CD4-positive, alpha-beta T cell treated with Interleukin-15 for 4 hours (primary cell): ENCODE measurements at regions not wholly inside any gene's neighbourhood (a gene's known extent, or its start where the extent isn't known, plus 50 kb on each side); places are given as distances from the start of the nearest gene placed in this dataset.

Experiments used
- DNase-seq: peaks from one replicate; pipeline ENCODE4 v3.0.0-alpha.2; 2020; ENCODE audit warnings: low spot score

DNA sequence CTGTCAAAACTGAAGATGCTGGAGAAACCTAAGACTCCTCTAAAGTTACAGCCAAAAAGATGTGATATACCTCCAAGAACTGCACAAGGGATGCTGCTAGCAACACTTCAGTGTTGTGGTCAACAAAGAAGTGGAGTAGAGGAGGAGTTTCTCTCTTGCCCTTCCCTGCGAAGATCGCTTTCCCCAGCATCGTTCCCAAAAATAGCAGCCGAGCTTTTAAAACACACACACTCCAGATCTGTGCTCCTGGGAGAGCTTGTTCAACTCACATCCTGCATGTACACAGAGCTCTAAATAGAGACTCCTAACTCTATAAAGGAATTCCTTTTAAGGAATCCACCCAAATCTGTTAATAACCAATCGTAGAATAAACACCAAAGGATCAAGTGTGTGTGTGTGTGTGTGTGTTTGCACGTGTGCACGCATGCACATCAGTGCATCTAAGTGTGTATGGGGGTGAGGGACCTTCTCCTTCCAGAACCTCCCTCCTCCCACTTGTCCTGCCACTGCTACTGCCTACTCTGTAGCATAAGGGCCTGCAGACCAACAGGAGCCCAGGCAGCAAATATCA is 58.5 kb downstream of the PSMG1 start:
- no peak for DNase-seq

DNA sequence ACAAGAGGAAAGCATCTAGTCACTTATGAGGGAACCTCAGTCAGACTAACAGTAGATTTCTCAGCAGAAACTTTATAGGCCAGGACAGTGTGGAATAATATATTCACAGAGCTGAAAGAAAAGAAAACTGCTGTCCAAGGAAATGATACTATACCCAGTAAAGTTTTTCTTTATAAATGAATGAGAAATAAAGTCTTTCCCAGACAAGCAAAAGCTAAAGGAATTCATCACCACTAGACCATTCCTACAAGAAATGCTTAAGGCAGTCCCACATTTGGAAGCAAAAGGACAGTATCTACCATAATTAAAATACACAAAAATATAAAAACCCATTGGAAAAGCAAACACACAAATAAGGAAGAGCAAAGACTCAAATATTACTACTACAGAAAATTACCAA is 59.9 kb downstream of the PSMG1 start:
- no peak for DNase-seq

DNA sequence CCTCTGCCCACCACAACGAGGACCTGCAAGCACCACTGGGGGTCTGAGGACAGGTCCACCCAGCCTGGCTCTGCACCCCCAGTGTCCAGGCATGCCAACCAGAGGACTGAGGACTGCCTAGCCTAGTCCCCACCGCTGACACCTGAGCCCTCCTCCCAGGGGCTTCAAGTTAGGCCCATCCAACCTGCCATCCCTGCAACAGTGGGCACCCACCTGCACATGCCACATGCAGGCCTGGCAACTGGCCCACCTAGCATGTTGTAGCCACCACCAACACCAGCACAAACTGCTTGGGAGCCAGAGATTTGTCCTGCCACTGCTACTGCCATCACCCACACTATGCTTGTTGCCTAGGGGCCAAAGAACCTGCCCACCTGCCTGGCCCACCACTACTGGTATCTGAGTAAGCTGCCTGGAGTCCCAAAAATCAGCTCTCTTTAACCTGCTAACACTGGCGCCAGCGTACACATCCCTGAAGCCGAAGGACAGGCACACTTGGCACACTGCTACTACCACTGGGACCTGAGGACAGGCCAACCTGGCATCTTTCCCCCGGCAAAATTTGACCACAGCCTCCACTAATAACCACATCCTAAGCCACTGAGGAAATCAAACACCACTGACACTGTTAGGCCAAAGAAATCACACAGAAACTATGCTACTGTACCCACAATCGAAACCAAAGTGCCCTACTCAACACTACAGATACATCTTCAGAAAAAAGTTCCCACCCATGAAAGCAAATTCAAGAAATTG is 61.5 kb downstream of the PSMG1 start:
- no peak for DNase-seq

DNA sequence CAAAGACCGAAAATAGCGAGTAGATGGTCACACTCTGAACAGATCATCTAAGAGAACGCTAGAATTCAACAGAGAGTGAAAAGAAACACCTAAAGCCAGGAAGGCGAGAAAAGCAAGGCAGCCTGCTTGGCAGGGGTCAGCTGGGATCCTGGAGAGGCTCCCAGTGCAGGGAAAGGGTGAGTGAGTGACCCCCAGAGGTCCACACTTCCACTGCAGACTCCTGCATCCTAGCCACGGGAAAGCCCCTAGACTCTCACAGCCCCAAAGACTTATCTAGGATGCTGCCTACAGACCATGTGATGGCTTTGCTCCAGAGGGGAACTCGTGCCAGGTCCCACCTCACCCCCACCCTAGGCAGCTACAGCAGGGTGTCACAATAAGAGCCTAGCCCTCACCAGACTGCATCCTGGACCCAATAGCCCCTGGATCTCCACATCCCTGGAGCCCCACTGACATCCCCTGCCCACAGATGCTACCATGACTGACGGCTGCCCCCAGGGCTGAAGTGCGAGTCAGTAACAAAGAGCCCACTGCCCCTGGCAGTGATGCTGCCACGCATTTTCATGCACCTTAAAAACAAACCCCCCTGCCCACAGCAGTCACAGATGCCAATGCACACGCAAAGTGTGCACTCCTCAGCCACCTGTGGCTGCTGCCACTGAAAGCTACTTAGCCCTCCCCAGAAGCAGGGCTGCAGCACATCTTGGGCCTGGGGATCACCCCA is 62.2 kb downstream of the PSMG1 start:
- DNase-seq: no peak

DNA sequence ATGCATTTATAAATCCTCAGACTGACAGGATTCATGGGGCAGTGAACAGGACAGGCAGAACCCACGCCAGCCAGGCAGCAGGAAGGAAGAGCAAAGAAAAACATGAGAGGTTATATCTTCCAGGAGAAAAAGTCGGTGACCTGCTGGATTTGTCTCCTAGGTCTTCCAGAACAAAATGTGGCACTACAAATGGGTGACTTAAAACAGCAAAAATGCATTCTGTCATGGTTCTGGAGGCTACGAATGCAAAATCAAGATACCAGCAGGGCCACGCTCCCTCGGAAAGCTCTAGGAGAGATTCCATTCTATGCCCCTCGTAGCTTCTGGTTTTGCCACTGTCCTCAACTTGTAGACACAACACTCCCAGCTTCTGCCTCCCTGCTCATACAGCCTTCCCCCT is 63.4 kb downstream of the PSMG1 start:
- DNase-seq: no peak

DNA sequence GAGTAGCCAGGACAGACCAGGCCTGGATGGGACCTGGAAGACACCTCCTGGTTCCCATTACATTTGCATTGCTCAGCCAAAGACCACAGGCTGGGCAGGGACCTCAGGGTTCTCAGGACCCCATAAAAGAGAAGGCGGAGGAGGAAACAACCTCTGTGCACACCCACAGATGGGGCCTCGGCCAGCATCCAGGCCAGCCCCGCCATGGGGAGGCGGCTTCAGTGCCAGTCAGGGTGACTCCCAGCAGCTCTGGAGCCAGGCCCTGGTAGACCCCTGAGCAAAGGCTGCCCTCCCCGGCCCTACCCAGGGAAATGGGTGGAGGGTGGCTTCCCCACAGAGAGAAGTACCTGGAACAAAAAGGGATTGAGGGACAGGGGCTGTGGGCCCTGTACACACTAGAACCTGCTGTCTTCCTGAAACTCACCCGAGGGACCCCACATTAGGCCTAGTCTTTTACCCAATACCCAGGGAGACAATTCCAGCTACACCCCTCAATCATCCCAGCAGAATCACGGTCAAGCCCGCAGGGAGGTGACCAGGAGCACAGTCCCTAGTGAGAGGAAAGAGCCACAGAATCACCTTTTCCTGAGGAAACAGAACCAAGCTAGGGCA is 64.5 kb downstream of the PSMG1 start:
- DNase-seq: no peak

DNA sequence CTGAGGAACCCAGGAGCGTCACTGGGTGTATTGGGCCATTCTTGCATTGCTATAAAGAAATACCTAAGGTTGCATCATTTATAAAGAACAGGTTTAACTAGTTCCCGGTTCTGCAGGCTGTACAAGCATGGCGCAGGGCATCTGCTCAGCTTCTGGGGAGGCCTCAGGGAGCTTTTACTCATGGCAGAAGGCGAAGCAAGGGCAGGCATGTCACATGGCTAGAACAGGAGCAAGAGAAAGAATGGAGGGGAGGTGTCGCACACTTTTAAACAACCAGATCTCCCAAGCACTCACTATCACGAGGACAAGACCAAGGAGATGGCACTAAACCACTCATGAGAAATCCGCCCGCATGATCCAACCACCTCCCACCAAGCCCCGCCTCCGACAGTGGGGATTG is 65.2 kb downstream of the PSMG1 start:
- DNase-seq: no peak

DNA sequence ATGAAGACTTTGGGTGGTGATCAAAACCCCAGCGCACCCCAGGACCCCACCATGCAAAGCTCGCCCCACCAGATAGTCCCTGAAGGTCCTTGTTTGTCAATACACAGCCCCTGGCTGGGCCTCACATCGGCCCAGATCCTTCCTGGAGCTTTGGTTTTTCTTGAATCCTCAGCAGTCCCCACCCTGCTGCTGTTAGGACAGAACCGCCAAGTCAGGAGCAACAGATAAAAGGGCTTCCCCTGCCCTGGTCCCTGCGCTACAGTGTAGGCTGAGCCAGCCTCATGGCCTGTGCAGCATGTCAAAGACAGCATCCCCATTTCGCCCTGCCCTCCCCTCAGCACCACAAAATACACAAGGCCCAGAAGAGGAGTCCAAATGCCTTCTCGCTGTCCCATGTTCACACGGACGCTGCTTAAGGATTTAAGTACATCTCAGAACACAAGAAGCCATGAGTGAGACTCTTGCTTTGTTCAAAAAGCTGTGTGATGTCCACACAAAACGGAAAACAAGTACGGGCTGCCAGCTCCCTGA is 65.7 kb downstream of the PSMG1 start:
- no peak for DNase-seq

DNA sequence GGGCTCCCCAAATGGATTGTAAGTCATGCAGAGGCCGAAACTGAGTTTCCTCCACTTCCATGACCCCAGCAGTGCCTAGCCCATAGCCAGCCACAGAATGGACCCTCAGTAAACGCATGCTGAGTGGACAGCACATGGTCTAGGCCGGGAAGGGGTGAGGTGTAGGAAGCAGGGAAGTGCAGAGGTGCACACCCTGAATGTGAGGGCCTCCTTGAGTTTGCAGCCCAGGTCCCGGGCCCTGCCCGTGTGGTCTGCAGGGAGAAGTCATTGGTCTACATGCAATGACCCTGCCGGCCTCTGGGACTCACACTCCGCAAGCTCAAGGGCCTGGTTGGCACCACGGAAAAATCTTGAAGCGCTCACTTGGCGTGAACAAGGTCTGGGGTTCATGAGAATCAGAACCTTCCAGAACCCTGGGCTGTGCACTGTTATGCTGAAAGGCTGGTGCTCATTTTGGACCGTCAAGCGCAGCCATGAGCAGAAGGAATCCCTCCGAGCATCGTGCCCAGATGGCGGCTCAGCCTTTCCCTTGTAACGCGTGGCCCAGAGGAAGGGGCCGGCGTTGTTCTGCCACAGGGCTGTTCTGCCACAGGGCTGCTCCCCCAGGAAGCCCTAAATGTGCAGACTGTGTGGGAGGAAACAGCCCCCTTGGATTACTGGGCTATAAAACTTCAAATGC is 66.4 kb downstream of the PSMG1 start:
- DNase-seq: no peak

DNA sequence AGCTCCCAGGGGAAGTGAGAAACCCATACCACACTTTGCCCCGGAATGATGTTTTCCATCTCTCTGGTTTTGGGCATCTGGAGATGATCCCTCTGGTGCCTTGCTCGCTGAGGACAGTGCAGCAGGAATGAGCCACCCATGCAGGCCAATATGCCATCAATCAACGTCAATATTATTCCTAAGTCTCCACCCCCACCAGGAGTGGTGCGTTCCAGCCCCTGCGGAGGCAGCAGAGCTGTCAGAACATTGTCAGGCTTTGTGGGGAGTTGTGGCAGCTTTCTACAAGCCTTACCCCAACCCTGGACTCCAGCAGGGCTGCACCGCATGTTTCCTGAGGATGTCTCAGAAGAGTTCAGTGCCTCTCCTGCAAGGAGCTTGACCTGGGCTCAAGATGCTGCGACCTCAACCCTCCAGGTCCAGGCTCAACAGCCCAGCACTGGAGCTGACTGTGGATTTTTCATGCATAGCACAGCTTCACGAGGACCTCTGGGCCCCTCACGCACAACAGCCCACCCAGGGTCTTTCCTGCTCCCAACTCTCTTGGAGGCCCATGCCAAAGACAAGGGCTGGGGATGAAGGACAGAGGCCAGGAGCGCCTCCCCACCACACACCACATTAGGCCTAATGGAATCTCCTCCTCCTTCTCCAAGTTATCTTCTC is 67.5 kb downstream of the PSMG1 start:
- no peak for DNase-seq

DNA sequence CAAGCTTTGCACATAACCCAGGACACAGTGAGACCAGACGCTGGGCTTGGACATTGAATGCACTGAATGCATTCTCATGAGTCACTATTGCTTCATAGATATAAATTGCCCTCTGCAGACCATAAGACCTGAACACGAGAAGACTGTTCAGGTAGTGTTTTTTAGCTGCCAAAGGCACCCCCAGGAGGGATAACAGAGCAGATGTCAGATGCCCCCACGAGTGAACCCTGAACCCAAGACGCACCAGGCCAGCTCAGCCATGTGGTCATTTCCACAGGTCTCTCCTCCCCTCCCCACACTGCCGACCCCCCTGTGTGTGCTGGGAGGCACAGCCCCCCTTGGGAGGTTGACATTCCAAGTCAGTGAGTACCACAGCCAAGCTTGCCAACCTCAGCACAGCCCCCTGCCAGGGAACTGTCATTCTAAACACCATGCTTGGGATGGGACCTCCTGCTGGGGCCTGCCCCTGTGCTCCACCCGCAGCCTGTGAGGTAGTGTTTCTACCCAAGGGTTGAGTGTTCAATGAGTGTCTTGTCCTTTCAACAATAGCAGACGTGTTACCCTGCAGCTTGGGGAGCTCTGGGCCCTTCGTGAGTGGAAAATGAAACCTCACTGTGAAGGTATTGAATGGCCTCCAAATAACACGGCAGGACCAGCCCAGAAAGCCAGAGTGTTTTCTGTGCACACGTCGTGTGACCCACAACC is 68.2 kb downstream of the PSMG1 start:
- DNase-seq: no peak

DNA sequence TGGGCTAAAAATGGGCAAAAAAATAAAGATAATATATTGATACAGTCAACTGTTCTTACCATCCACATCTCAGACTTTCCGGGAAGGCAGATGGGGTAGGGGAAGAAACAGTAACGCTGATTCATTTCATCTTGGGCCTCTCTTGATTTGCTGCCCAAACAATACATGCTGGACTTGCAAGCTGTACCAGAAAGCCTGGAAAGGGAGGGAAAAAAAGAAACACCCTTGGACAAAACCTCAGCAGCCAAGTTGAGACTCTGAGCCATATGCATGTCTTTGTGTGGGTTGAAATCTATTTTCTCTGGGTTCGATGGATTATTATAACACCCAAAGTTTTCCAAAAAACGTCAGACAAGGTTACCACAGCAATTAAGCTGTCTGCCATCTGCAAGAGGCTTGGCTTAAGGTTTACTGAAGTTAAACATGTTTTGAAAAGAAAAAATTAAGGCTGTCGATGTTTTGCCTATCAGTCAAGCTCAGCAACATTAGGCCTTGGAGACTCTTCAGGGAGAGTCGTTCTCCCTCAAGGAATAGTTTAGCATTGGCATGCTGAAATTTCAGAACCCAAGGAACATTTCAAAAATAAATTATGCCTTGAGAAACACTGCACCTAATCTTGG is 71.2 kb downstream of the PSMG1 start:
- DNase-seq: no peak

DNA sequence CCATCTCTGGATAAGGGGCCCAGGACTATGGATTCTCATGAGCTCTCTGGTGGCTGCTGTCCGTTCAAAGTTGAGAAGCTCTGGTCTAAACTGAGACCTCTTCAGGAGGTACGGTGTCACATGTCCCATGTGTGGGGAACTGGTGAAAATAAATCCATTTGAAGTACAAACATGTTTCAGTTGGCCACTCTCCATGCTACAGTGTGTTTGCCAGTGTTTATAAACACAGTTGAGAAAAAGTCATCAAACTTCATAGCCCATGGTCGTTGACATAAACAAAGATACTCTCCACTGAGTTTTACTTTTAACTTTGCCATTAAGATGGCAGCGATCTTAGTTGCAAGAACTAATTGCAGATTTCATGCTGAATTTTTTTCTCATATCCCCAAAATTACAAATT is 72.8 kb downstream of the PSMG1 start:
- no peak for DNase-seq

DNA sequence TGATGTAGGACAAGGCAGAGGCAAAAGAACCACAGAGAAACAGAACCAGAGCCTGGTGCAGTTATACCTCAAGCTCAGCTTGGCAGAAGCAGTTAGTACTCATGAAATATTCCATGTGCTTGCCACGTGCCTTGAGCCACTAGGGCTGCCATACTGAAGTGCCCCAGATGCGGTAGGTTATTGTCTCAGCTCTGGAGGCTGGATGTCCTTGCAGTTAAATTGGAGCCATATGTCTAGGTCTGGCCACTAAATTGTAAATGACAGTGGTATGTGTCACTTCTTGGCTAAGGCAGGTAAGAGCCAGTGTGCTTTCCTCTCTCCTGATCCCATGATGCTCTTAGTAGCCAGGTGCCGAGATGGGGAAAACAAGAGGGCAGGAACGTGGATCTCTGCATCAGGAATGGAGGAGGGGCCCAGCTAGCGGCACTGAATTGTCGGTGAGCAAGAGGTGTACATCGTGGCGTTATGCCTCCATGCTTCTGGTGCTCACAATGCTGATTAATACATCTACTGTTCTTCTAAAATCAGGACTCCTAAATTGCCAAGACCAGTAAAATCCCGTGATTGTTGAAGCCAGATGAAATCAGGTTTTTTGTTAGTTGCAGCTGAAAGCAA is 73.5 kb downstream of the PSMG1 start:
- no peak for DNase-seq

DNA sequence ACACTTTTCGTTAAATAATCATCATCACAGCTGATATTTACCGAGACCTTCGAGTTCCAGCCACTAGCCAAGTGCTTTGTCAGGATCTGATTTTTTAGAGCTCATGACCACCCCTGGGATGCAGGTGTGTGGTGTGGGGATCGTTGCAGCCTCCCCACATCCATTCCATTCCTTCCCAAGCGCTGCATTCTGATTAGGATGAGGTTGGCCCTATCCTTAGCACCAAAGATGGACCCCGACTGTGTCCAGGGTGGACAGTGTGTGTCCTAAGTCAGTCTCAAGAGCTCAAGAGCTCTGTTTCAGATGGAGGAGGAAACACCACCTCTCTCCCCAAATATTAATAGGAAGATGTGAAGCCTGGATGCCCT is 74.1 kb downstream of the PSMG1 start:
- no peak for DNase-seq

DNA sequence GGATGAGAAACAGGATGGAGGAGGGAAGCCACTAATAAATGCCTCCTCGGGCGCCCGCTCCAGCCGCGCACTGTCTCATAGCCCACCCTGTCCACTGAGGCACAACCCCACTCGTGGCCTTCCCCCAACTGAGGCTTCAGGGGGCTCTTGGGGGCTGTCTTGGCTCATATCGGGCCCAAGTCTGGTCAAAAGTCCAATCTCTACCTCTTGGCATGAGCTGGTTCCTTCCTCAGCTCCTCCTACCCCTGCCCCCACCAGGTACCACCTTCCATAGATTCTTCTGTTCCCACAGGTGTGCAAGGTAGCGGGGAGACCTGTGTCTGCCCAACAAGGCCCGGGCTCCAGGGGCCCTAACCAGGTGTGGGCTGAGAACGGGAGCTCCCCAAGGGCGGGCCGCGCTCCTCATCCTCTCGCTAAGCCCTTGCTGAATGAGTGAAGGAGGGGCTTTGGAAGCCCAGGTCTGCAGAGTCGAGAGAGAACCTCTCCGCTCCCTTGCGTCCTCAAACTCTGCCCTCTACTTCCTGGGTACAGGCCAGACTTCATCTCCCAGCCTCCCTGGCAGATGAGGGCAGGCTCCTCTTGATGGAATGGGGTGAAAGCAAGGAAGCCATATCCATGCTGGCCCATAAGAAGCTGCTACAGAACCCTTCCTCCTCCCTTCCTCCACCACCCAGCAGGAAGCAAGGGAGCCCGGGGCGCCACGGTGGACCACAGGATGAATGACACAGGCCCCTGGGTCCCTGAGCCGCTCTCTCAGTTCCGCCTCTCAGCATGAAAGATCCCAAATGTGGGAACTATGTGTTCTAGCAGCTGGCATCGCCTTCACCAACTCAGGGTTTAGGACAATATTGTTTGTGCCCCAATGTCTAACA is 74.7 kb downstream of the PSMG1 start:
- DNase-seq: no peak

DNA sequence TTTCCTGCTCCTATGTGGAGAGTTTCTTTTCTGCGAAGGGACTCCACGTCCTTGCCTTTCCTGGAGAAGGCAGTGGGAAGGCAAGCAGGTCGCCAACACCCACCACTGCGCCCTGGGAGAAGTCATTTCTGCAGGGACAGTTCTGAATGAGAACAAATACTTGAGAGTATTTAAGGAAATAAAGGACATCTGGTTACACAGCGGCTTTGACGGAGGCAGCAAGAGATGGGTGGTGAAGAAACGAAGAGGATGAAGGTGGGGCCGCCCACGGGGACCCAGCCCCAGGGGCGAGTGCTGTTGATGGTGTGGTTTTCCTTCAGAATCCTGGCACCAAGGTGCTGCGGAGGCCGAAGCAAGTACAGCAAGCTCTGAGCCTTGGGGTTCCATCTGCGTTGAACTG is 75.5 kb downstream of the PSMG1 start:
- no peak for DNase-seq

DNA sequence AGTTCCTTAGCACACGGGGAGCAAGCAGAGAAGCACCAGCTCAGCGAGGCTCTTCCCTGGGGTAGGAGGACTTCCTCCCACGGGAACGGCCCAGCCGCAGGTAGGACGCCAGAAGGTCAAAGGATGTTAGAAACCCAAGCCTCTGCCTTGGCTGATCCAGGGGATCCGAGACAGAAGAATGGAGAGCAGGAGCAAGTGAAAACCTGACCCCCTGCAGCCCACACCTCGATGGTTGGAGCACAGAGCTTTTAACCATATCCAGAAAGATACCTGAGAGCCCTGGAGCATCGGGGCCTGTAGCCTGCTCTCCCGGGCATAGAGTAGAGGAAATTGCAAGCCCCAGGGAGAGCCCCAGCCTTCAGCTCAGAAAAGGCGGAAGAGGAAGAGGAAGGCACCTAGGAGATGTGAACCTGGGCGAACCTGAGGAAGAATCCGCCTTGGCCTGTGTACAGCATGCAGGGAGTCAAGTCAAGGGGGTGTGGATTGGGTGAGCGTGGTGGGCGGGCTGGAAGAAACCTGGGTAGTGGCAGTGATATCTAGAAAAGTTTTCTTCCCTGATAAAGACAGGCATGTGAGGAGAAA is 76.3 kb downstream of the PSMG1 start:
- DNase-seq: no peak

DNA sequence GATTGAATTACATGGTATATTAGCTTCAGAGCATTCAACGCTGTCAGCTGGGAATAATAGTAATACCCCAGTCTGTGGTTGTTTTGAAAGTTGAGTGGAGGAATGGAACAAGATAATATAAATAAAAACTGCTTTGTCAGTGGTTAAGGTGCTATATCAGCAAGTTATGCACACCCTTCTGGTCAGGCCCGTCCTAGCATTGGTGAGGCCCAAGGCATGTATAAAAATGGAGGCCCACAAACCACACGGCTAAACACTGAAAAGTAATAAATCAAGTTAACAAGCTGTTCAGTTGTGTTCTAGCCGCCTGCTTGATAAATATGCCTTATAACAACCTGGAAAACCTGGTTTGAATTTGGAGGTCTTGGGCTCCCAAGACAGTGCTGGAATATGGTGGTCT is 77.4 kb downstream of the PSMG1 start:
- DNase-seq: no peak
